Colonic mucosa (tissue), 4 donors: ENCODE measurements at regions not wholly inside any gene's neighbourhood (a gene's known extent, or its start where the extent isn't known, plus 50 kb on each side); places are given as distances from the start of the nearest gene placed in this dataset.

ENCODE experiments used
- DNase-seq: peaks from one replicate; pipeline ENCODE4 v3.0.0-alpha.2; 2020
- H3K27ac ChIP-seq: fragments of 200-600 bp; one replicate; pipeline ENCODE4 v1.8.0; 2021
- H3K27me3 ChIP-seq: fragments of 200-600 bp; one replicate; pipeline ENCODE4 v1.8.0; 2021
- H3K36me3 ChIP-seq: fragments of 200-600 bp; one replicate; pipeline ENCODE4 v1.8.0; 2021
- H3K4me1 ChIP-seq: fragments of 200-600 bp; one replicate; pipeline ENCODE4 v1.8.0; 2021; ENCODE audit warnings: mild to moderate bottlenecking
- H3K4me3 ChIP-seq: fragments of 200-600 bp; one replicate; pipeline ENCODE4 v1.8.0; 2021
- H3K9ac ChIP-seq, 2 donors: one replicate each; pipeline ENCODE4 v1.7.0; 2013; ENCODE audit warnings: control low read depth in 2 of 2, low read depth in 2 of 2, low read length in 2 of 2
- H3K9me3 ChIP-seq: fragments of 200-600 bp; one replicate; pipeline ENCODE4 v1.8.0; 2021
- intact Hi-C: fragments of 100-400 bp; cut with DNase I; formaldehyde crosslinking; loops from one replicate; pipeline ENCODE4 v1.14.1; 2022
- TF ChIP-seq, protein P1 (sequence below): fragments of 200-600 bp; IDR thresholded peaks from one replicate; pipeline ENCODE4 v1.8.0; 2022; ENCODE audit warnings: antibody characterized with exemption, mild to moderate bottlenecking
- donor health status: healthy.
- donor health status: DM: no; HTN: no; CAD: no.
- donor health status: DM: no; HTN: no; CAD: no.

DNA sequence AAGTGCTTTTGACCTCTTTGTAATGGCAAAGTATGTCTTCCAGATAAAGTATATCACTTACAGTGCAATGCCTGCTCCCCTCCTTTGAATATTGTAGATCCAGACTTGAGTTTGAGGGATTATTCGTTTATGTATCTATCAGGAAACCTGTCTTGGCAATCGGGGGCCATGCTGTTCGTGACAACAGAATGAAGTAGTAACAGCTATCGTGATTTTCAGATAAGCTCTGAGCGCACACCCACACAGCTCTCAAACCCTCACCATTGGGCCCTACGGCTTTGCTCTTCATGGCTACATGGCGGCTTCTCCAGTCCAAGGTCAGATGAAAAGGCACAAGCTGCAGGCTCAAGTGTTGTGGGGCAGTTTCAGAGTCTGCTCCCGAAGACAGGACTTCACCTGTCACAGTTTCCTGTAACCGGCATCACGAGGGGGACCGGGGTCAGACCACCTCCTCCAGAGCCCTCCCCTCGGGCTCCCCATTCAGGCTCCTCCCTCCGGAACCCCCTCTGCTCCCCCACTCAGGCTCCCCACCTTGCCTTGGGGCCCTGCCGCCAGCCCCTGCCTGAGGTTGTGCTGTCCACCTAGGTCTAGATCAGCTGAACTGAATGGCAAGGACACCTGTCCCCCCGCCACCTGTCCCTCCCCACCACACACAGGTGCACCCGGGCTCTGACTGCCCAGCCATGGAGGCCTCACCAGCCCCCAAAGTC, 292.5 kb upstream of the SALL3 start:
- TF ChIP-seq, protein P1, sequence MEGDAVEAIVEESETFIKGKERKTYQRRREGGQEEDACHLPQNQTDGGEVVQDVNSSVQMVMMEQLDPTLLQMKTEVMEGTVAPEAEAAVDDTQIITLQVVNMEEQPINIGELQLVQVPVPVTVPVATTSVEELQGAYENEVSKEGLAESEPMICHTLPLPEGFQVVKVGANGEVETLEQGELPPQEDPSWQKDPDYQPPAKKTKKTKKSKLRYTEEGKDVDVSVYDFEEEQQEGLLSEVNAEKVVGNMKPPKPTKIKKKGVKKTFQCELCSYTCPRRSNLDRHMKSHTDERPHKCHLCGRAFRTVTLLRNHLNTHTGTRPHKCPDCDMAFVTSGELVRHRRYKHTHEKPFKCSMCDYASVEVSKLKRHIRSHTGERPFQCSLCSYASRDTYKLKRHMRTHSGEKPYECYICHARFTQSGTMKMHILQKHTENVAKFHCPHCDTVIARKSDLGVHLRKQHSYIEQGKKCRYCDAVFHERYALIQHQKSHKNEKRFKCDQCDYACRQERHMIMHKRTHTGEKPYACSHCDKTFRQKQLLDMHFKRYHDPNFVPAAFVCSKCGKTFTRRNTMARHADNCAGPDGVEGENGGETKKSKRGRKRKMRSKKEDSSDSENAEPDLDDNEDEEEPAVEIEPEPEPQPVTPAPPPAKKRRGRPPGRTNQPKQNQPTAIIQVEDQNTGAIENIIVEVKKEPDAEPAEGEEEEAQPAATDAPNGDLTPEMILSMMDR, result no peak
- no peaks in the 10 kb centered on the region for H3K9me3 ChIP-seq
- intact Hi-C loops, result loop anchor here (10.0 kb wide), 1 partner anchor 58 kb away; no protein-coding TSS in a partner anchor
- H3K9ac ChIP-seq, result no peak overlapping the region
- H3K27me3 ChIP-seq, result no peaks in the 10 kb centered on the region
- H3K36me3 ChIP-seq, result no peaks in the 10 kb centered on the region
- no peaks in the 10 kb centered on the region for H3K4me1 ChIP-seq
- no peak overlapping the region for H3K4me3 ChIP-seq
- no peak for DNase-seq
- H3K27ac ChIP-seq, result no peak overlapping the region

DNA sequence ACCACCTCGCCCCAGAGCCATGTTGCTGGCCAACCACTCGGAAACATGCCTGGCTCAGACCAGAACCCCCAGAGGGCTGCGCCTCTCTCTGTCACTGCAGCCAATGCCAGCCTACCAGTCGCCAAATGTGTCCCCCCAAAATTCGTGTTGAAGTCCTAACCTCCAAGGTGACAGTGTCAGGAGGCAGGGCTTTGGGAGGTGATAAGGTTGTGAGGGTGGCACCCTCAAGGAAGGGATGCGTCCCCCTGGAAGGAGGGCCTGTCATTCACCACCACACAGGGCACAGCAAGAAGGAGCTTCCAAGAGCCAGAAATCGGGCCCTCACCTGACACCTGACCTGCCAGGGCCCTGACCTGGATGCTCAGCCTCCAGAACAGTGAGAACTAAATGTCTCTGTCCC, 291.9 kb upstream of the SALL3 start:
- DNase-seq, result no peak
- Histone ChIP-seq H3K9me3 (no peaks in the 10 kb centered on the region), H3K9ac (no peak overlapping the region), H3K4me1 (no peaks in the 10 kb centered on the region), H3K36me3 (no peaks in the 10 kb centered on the region), H3K4me3 (no peak overlapping the region), H3K27me3 (no peaks in the 10 kb centered on the region), H3K27ac (no peak overlapping the region)
- TF ChIP-seq, protein P1, result no peak
- intact Hi-C loops, result loop anchor here (10.0 kb wide), 1 partner anchor 57 kb away; no protein-coding TSS in a partner anchor

DNA sequence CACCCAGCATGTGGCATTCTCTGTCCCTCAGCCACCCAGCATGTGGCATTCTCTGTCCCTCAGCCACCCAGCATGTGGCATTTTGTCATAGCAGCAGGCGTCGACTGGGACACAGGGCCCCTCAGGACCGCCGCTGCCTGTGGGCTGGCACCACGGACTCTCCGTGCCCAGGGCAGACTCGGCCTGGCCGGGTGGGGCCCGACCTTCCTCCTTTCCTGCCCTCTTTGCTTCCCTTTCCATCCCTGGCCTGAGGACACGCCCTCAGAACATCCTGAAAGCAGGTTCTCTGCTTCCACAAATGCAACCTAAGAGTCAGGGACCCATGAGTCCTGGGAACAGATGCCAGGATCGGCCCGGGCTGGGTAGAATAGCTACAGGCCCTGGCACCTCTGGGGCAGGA, 291.4 kb upstream of the SALL3 start:
- DNase-seq, result no peak
- H3K4me3 ChIP-seq, result no peak overlapping the region
- H3K9me3 ChIP-seq, result no peaks in the 10 kb centered on the region
- no peak overlapping the region for H3K27ac ChIP-seq
- no peak overlapping the region for H3K9ac ChIP-seq
- intact Hi-C loops, result loop anchor here (10.0 kb wide), 1 partner anchor 57 kb away; no protein-coding TSS in a partner anchor
- TF ChIP-seq, protein P1, result no peak
- no peaks in the 10 kb centered on the region for H3K27me3 ChIP-seq
- no peaks in the 10 kb centered on the region for H3K4me1 ChIP-seq
- no peaks in the 10 kb centered on the region for H3K36me3 ChIP-seq

- no peaks in the 10 kb centered on the region for H3K27me3 ChIP-seq
- no peak for DNase-seq
- H3K27ac ChIP-seq, result no peak overlapping the region
- H3K9me3 ChIP-seq, result no peaks in the 10 kb centered on the region
- intact Hi-C loops, result loop anchor here (10.0 kb wide), 1 partner anchor 56 kb away; no protein-coding TSS in a partner anchor
- H3K4me1 ChIP-seq, result no peaks in the 10 kb centered on the region
- H3K9ac ChIP-seq, result no peak overlapping the region
- TF ChIP-seq, protein P1, result no peak
- no peak overlapping the region for H3K4me3 ChIP-seq
- no peaks in the 10 kb centered on the region for H3K36me3 ChIP-seq
These were observed 290.7 kb upstream of the SALL3 start for GRCh38 chr18:78688916-78689315.

DNA sequence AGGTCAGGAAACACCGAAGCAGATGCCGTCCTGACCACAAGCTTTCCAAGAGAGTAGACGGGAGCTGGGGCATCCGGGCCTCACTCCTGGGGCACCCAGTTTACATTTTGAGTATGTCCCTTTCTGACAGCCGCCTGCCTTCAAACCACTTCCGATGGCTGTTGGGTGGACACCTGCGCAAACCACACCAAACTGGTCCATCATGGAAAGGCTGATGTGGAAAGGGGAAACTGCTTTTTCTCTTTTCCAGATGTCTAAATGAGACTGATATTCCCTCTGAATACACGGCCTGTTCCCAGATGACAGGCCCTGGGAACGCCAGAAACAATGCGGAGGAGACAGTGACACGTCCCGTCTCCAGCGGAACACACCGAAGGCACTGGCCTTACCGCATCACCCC, 290.0 kb upstream of the SALL3 start:
- Histone ChIP-seq H3K9ac (no peak overlapping the region), H3K27ac (no peak overlapping the region), H3K9me3 (no peaks in the 10 kb centered on the region), H3K27me3 (no peaks in the 10 kb centered on the region), H3K4me1 (no peaks in the 10 kb centered on the region), H3K4me3 (no peak overlapping the region), H3K36me3 (no peaks in the 10 kb centered on the region)
- no peak for DNase-seq
- TF ChIP-seq, protein P1, result no peak
- intact Hi-C loops, result loop anchor here (10.0 kb wide), 1 partner anchor 55 kb away; no protein-coding TSS in a partner anchor
